HepG2 (cell line): ENCODE measurements at regions not wholly inside any gene's neighbourhood (a gene's known extent, or its start where the extent isn't known, plus 50 kb on each side); places are given as distances from the start of the nearest gene placed in this dataset.

Experiments used
- ATAC-seq: fragments of 200-7000 bp; cut with Tn5 transposase; 3 replicates; pipeline ENCODE4 v1.9.1; 2020; ENCODE audit warnings: mild to moderate bottlenecking, moderate library complexity
- BruUV-seq: library from RNA; stranded (reverse); fragments of 400-500 nt; replicated peaks from 2 replicates; lab custom pipeline; 2021; lab: Mats Ljungman, UMichigan
- CTCF ChIA-PET: fragments of 300-600 bp; formaldehyde crosslinking; extraction: SDS; loops from one replicate; lab custom pipeline; 2021; ENCODE audit warnings: low total read pairs, inconsistent platforms, low intra/inter-chr PET ratio; lab: Yijun Ruan, JAX
- POLR2A ChIA-PET: fragments of 350-600 bp; sonication (Branson Sonifier 250); formaldehyde crosslinking; loops from one replicate; lab custom pipeline; 2020; ENCODE audit warnings: antibody characterized with exemption, inconsistent platforms; lab: Yijun Ruan, JAX
- DNase-seq: peaks from one replicate; pipeline ENCODE4 v3.0.0-alpha.2; 2015; ENCODE audit warnings: low spot score
- FAIRE-seq: peaks from 3 replicates; lab custom pipeline; 2011; peaks lifted over from hg19 to GRCh38; lab: Jason Lieb, UNC
- H2AFZ ChIP-seq: one replicate; pipeline ENCODE4 v1.6.1; 2011; ENCODE audit warnings: low read length, inconsistent platforms
- H3K27ac ChIP-seq: fragments of 300-600 bp; 3 replicates; pipeline ENCODE4 v1.8.0; 2011; ENCODE audit warnings: mixed run types, mild to moderate bottlenecking, mixed read lengths, low read length, inconsistent platforms; ENCODE audit not compliant: insufficient read depth; ENCODE audit errors: extremely low read length
- H3K27me3 ChIP-seq, 2 experiments: fragments of 200-600 bp in 1 of 2; 2 replicates in 1 of 2; 3 replicates in 1 of 2; pipeline versions ENCODE4 v1.6.0 to v1.8.0; 2011; ENCODE audit warnings: low read length in 2 of 2, mild to moderate bottlenecking in 2 of 2, moderate library complexity in 2 of 2, inconsistent platforms in 1 of 2; ENCODE audit not compliant: insufficient read depth in 2 of 2, control insufficient read depth in 1 of 2
- H3K36me3 ChIP-seq, 2 experiments: fragments of 200-600 bp in 1 of 2; replicated peaks in 1 of 2; 2 replicates in 1 of 2; 3 replicates in 1 of 2; pipeline versions ENCODE4 v1.5.1 to v1.8.0; 2011; ENCODE audit warnings: low read length in 2 of 2, inconsistent platforms in 1 of 2; ENCODE audit not compliant: insufficient read depth in 2 of 2, control insufficient read depth in 1 of 2
- H3K4me1 ChIP-seq: 2 replicates; pipeline ENCODE4 v1.5.1; 2012; ENCODE audit warnings: low read length, inconsistent platforms; ENCODE audit not compliant: insufficient read depth
- H3K4me2 ChIP-seq: 2 replicates; pipeline ENCODE4 v1.6.0; 2011; ENCODE audit warnings: low read depth, low read length, inconsistent platforms
- H3K4me3 ChIP-seq, 3 experiments: fragments of 200-600 bp in 1 of 3; sonication (generic), shearing (Covaris generic) in 1 of 3; replicated peaks in 1 of 3; 2 replicates each; pipeline ENCODE4 v1.5.1; 2011 to 2016; ENCODE audit warnings: low read length in 3 of 3, inconsistent platforms in 2 of 3, low read depth in 2 of 3, mild to moderate bottlenecking in 2 of 3, control low read depth in 1 of 3, mixed read lengths in 1 of 3; ENCODE audit not compliant: insufficient read depth in 1 of 3
- H3K79me2 ChIP-seq: one replicate; pipeline ENCODE4 v1.6.1; 2011; ENCODE audit warnings: low read length, inconsistent platforms; ENCODE audit not compliant: insufficient read depth
- H3K9ac ChIP-seq: 2 replicates; pipeline ENCODE4 v1.6.0; 2011; ENCODE audit warnings: mild to moderate bottlenecking, low read depth, low read length, inconsistent platforms; ENCODE audit not compliant: insufficient read depth
- H3K9me3 ChIP-seq: 2 replicates; pipeline ENCODE4 v1.5.1; 2012; ENCODE audit warnings: mild to moderate bottlenecking, low read length
- H4K20me1 ChIP-seq: 2 replicates; pipeline ENCODE4 v1.6.0; 2011; ENCODE audit warnings: inconsistent platforms, mild to moderate bottlenecking, low read length, moderate library complexity; ENCODE audit not compliant: insufficient read depth
- CBX5 ChIP-seq: sonication (generic); formaldehyde crosslinking; IDR thresholded peaks from 2 replicates; pipeline ENCODE4 v1.4.0; 2020; ENCODE audit warnings: missing genetic modification reagents, borderline replicate concordance
- POLR2G ChIP-seq: fragments of 200-400 bp; formaldehyde crosslinking; IDR thresholded peaks from 2 replicates; pipeline ENCODE4 v1.6.1; 2018; ENCODE audit warnings: mild to moderate bottlenecking, low read depth, low read length, moderate library complexity
- RFX5 ChIP-seq: IDR thresholded peaks from 2 replicates; pipeline ENCODE4 v1.6.1; 2011; ENCODE audit warnings: low read depth, low read length, improper control_type of control experiment
- SOX5 ChIP-seq: IDR thresholded peaks from 2 replicates; pipeline ENCODE4 v1.6.1; 2016; ENCODE audit warnings: borderline replicate concordance
- YY1 ChIP-seq: IDR thresholded peaks from 2 replicates; pipeline ENCODE4 v1.6.1; 2011; ENCODE audit warnings: low read length, low read depth, moderate library complexity, mild to moderate bottlenecking; ENCODE audit not compliant: insufficient read depth, insufficient replicate concordance
- ZEB1 ChIP-seq: IDR thresholded peaks from 2 replicates; pipeline ENCODE4 v1.6.1; 2012; ENCODE audit warnings: mild to moderate bottlenecking, low read depth, inconsistent platforms; ENCODE audit not compliant: insufficient replicate concordance
- ZNF160 ChIP-seq: sonication (generic); formaldehyde crosslinking; IDR thresholded peaks from 2 replicates; pipeline ENCODE4 v1.8.0; 2022; ENCODE audit warnings: mild to moderate bottlenecking, inconsistent platforms, missing genetic modification reagents
- ZNF30 ChIP-seq: sonication (generic); formaldehyde crosslinking; IDR thresholded peaks from 2 replicates; pipeline ENCODE4 v1.5.0; 2020; ENCODE audit warnings: mild to moderate bottlenecking, missing genetic modification reagents
- ZNF317 ChIP-seq: sonication (generic); formaldehyde crosslinking; IDR thresholded peaks from 2 replicates; pipeline ENCODE4 v1.5.0; 2020; ENCODE audit warnings: mild to moderate bottlenecking, missing genetic modification reagents
- ZNF430 ChIP-seq: sonication (generic); formaldehyde crosslinking; IDR thresholded peaks from 2 replicates; pipeline ENCODE4 v1.9.0; 2021; ENCODE audit warnings: mild to moderate bottlenecking, missing genetic modification reagents
- WGBS: methylation state at CpG from one replicate; pipeline ENCODE4 v1.1.6; 2017; ENCODE audit warnings: low lambda C conversion rate; 5-methylcytosine and 5-hydroxymethylcytosine counted together
- in situ Hi-C: cut with HindIII; loops from 2 replicates; pipeline ENCODE4 v1.10.0; 2017; ENCODE audit warnings: low pct_unique_long_range_greater_than_20kb; ENCODE audit not compliant: extremely low pct_ligation_motif_present
- intact Hi-C: fragments of 100-400 bp; cut with micrococcal nuclease; formaldehyde crosslinking; loops from one replicate; pipeline ENCODE4 v1.10.0; 2022; ENCODE audit not compliant: unreplicated experiment
- TF ChIP-seq, protein P1 (sequence below): sonication (generic); formaldehyde crosslinking; IDR thresholded peaks from 2 replicates; pipeline ENCODE4 v1.4.0; 2020; ENCODE audit warnings: mild to moderate bottlenecking, missing genetic modification reagents
- TF ChIP-seq, protein P2 (sequence below): sonication (generic); formaldehyde crosslinking; IDR thresholded peaks from 2 replicates; pipeline ENCODE4 v1.4.0; 2020; ENCODE audit warnings: missing genetic modification reagents

DNA sequence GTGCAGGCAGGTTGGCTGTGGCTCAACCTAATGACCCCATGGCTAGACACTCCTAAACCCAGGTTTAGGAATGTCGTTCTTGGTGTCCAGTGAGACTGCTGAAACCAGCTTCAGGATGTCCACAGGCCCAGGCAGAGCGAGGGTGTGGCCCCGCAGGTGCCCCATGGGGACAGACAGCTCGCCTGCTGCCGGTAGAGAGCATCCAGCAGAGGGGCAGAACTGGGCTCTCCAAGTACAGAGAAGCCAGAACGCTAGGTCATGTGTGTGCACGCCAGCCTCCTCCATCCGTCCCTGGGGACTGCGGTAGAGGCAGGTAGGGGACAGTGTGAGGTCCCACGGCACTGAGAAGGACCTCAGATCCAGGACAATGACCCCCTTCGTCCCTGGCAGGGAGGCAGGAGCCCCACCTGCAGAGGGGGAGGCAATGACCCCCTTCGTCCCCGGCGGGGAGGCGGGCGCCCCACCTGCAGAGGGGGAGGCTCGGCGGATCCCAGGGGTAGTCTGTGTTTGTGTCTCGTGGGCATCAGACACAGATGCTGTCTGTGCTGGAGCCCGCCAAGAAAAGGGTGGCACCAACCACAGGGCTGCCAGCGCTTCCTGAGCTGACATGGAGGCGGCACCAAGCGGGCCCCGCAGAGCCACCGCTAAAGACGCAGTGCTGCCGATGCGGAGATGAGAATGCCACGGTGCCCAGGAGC lies 118.4 kb downstream of the FAM53A start:
- no peak overlapping the region for H3K4me2 ChIP-seq
- TF ChIP-seq RFX5 = no peak
- ChIA-PET CTCF (no interaction called here), POLR2A (no interaction called here)
- no TSS peak for BruUV-seq
- no peaks in the 10 kb centered on the region for H3K79me2 ChIP-seq
- in situ Hi-C loops (no loop called here), intact Hi-C loops (no loop called here)
- no peaks in the 10 kb centered on the region for H3K36me3 ChIP-seq
- H3K9ac ChIP-seq = no peak overlapping the region
- no peak for ATAC-seq
- WGBS = 74% methylated on average over 19 of the region's 29 CpGs
- no peak overlapping the region for H3K27ac ChIP-seq
- H3K4me1 ChIP-seq = peaks cover 12% of the 10 kb centered on the region; the same call in 1 of the 2 replicates
- H3K9me3 ChIP-seq = no peaks in the 10 kb centered on the region
- no peaks in the 10 kb centered on the region for H4K20me1 ChIP-seq
- FAIRE-seq = no peak
- no peak overlapping the region for H2AFZ ChIP-seq
- no peak overlapping the region for H3K4me3 ChIP-seq
- peaks cover 20 to 69% of the 10 kb centered on the region in 2 experiments for H3K27me3 ChIP-seq
- no peak for DNase-seq

DNA sequence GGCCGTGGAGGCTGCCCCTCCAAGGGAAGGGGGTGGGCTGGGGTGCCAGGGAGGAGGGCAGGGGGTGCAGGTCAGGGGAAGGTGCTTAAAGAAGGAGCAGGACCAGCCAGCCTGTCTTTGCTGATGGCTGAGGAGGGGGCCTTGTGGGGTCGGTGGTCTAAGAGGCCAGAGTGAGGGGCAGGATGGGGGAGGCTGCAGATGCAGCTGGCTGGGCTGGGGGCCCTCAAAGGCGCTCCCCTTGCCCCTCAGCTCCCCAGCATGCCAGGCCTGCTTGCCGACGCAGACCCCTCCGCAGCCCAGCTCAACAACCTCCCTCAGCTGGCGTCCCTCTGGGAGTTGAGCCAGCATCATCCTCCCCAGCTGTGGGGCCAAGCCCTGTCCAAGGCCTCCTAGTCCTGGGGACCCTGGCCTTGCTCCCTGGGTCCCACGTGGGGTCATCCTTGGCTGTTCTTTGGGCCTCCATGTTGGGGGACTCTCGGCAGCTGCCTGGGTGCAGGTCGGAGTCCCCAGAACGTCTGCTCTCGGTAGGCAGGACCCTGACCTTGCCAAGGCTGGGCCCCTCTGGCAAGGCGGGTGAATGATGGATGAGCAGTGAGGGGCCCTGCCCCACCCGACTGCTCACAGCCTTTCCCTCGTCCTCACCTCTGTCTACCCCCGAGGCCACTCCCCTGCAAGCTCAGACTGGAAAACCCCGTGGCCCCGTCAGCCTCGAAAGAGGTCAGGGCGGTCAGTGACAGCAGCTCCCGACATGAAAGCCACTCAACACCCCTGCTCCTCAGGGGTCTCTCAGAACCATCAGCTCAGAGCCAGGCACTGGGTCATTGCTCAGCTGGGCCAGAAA lies 119.4 kb downstream of the FAM53A start:
- no peak overlapping the region for H3K9ac ChIP-seq
- H3K79me2 ChIP-seq = no peaks in the 10 kb centered on the region
- no peaks in the 10 kb centered on the region for H3K9me3 ChIP-seq
- FAIRE-seq (no peak), ATAC-seq (no peak), DNase-seq (no peak)
- H3K36me3 ChIP-seq = no peaks in the 10 kb centered on the region
- H3K27me3 ChIP-seq = peaks cover 23 to 72% of the 10 kb centered on the region in 2 experiments
- 5% methylated on average over 9 of the region's 21 CpGs for WGBS
- in situ Hi-C loops = no loop called here
- no peak overlapping the region for H3K4me3 ChIP-seq
- no peak overlapping the region for H3K4me2 ChIP-seq
- BruUV-seq = no TSS peak
- no peaks in the 10 kb centered on the region for H4K20me1 ChIP-seq
- H2AFZ ChIP-seq = no peak overlapping the region
- TF ChIP-seq YY1 = no peak
- TF ChIP-seq ZNF430 (CRISPR knock-in tag) = no peak
- no peak for TF ChIP-seq ZNF30 (CRISPR knock-in tag)
- TF ChIP-seq, protein P1, sequence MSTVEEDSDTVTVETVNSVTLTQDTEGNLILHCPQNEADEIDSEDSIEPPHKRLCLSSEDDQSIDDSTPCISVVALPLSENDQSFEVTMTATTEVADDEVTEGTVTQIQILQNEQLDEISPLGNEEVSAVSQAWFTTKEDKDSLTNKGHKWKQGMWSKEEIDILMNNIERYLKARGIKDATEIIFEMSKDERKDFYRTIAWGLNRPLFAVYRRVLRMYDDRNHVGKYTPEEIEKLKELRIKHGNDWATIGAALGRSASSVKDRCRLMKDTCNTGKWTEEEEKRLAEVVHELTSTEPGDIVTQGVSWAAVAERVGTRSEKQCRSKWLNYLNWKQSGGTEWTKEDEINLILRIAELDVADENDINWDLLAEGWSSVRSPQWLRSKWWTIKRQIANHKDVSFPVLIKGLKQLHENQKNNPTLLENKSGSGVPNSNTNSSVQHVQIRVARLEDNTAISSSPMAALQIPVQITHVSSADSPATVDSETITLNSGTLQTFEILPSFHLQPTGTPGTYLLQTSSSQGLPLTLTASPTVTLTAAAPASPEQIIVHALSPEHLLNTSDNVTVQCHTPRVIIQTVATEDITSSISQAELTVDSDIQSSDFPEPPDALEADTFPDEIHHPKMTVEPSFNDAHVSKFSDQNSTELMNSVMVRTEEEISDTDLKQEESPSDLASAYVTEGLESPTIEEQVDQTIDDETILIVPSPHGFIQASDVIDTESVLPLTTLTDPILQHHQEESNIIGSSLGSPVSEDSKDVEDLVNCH (CRISPR knock-in tag) = no peak
- TF ChIP-seq ZEB1 = no peak
- TF ChIP-seq, protein P2, sequence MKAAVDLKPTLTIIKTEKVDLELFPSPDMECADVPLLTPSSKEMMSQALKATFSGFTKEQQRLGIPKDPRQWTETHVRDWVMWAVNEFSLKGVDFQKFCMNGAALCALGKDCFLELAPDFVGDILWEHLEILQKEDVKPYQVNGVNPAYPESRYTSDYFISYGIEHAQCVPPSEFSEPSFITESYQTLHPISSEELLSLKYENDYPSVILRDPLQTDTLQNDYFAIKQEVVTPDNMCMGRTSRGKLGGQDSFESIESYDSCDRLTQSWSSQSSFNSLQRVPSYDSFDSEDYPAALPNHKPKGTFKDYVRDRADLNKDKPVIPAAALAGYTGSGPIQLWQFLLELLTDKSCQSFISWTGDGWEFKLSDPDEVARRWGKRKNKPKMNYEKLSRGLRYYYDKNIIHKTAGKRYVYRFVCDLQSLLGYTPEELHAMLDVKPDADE (CRISPR knock-in tag) = no peak
- TF ChIP-seq ZNF317 (CRISPR knock-in tag) = no peak
- TF ChIP-seq SOX5 (CRISPR knock-in tag) = no peak
- TF ChIP-seq CBX5 (CRISPR knock-in tag) = no peak
- TF ChIP-seq ZNF160 (CRISPR knock-in tag) = no peak
- no peak for TF ChIP-seq POLR2G
- TF ChIP-seq, all 625 proteins: peak for 0
- ChIA-PET CTCF (no interaction called here), POLR2A (no interaction called here)
- Histone ChIP-seq H3K27ac (no peak overlapping the region), H3K4me1 (peaks cover 12% of the 10 kb centered on the region; the same call in 1 of the 2 replicates)
- intact Hi-C loops = no loop called here
